ENCODE measurements at regions not wholly inside any gene's neighbourhood (a gene's known extent, or its start where the extent isn't known, plus 50 kb on each side); places are given as distances from the start of the nearest gene placed in this dataset.
A peak's percentile ranks its signal among the peaks of the same experiment; 100 is the strongest.

DNA sequence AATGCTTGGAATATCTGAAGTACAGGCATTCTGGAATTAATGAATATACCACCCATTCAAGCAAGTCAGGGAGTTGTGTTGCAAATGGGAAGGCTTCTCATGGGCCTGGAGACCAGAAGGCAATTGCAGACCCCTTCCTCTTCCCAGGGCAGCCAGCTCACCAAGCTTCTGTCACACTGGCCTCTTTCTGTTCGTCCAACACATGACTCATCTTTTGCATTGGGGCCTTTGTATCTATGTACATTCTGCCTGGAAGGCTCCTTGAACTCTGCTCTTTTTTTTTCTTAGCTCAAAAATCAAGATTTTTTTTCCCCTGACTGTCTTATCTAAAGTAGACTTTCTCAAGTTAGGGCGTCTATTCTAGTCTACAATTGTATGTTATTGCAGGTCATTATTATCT, 132.9 kb upstream of the MYLIP start:
- no peak for FAIRE-seq
- DNase-seq (ENCODE audit: insufficient read length, low spot score), result no peak

DNA sequence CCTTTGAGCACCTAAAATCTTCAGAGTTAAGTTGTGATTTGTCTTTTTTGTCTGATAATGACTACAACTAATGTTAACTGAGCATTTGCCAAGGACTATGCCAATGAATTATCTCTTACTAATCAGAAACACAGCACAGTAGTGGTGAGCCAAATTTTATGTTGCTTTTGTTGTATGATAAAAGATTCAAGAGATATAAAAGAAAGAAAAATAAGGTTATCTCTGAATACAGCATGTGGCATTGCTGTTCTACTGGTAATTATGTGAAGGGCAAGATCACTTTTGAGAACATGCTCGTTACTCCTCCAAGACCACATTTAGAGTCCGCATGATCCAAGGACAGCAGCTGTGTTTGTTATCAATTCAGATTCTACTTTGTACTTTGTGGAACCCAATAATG, 133.4 kb upstream of the MYLIP start:
- FAIRE-seq (no peak), DNase-seq (ENCODE audit: insufficient read length, low spot score) (no peak)

DNA sequence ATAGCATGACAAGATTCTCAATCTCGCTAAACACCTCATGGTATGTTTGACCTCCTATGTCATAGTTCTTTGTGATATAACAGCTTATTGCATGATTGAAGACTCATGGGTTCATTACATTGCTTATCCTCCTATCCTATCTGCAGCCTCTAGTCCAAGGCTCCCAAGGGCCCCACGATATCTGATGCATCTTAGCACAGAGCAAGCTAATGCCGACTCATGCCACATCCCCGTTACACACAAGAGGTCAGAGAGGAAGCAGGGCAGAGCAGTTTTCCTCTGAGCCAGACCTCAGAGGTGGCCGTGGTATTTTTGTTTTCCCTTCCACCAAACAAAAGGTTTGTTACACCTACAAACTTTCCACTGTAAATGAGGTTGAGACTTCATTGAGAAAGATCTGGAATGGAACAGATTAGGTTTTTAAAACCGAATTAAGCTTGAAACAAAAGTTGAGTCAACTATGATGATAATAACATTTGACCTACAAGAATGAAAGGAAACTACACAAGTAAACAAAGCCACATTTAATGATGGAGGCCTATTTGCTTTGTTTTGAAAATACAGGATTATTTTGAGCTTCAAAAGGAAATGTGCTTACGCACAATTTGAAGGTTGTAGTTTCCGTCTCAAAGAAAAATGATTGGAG, 133.9 kb upstream of the MYLIP start:
- FAIRE-seq (no peak), DNase-seq (ENCODE audit: insufficient read length, low spot score) (no peak)

DNA sequence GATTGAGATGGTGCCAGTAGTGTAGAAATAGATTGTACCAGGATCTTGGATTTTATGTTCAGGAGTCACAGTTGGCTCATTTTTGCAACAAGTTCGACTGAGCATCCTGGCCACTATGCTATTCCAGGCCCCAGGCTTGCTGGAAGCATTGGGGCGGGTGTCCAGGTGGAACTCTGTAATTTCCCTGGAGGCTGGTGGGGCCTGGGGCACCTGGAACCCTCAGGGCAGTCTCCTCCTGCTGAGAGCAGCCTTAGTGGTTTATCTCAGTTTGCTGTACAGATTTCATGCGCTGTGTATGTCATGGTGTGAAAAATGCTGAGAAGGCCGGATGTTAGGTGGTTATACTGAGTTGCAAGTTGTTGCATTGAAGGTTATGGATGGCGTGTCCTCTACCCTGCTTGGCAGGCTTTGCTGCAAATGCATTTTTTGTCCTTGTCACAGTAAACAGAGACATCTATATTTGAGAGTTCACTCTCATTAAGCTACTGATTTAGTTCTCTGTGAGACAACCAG, 135.1 kb upstream of the MYLIP start:
- DNase-seq (ENCODE audit: insufficient read length, low spot score), result no peak
- FAIRE-seq, result no peak

DNA sequence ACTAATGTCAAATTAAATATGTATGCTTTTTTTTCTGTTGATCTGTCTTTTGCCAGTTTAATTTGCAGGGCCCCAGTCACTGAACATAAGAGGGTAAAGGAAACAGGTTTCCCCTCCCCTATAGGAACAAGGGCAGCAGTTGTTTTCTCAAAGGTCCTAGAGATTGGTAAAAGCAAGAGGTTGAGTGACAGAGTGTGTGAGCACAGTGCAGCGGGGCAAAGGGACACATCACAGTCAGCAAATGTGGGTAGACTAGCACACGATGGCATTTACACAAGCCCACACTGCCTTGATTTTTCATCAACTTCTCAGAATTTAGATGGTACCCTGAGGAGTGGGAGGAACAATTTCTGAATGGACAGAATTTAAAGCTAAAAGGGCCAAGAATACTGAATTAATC, 138.7 kb upstream of the MYLIP start:
- no peak for DNase-seq (ENCODE audit: insufficient read length, low spot score)
- peak; percentile 8 for FAIRE-seq

DNA sequence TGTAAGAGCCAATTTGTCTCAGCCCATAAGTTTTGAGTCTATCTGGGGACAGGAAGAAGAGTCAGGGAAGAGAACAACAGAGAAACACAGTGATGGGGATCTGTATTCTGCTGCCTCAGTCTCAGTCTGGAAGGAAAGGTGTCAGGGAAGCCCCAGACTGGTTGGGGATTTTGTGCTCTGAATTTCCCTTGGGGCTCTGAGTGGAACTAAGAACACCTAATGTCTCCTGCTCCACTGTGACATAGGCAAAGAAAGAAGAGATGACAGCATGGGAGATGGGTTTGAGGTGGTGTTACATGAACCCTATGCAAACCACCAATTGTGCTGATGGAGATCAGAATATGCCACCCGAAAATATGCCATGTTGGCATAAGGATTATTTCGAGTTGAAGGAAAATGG, 139.5 kb upstream of the MYLIP start:
- FAIRE-seq (peak; percentile 72), DNase-seq (ENCODE audit: insufficient read length, low spot score) (no peak)

DNA sequence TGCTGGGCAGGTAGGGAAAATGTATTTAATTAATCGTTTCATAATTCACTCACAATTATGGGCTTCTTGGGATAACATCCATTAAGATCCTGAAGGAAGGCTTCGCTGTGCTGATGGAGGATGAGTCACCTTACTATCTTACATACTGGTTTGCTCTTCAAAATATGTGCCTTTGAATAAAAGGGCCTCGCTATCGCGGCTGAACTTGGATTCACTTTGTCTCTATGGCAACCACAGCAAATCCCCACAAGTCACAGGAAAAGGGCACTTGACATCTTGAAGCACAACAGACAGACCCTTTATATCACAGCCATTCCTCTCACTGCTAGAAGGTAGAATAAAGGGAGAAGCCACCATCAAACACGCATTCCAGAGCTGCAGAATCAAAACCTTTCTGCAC, 141.3 kb upstream of the MYLIP start:
- DNase-seq (ENCODE audit: insufficient read length, low spot score), result no peak
- no peak for FAIRE-seq

DNA sequence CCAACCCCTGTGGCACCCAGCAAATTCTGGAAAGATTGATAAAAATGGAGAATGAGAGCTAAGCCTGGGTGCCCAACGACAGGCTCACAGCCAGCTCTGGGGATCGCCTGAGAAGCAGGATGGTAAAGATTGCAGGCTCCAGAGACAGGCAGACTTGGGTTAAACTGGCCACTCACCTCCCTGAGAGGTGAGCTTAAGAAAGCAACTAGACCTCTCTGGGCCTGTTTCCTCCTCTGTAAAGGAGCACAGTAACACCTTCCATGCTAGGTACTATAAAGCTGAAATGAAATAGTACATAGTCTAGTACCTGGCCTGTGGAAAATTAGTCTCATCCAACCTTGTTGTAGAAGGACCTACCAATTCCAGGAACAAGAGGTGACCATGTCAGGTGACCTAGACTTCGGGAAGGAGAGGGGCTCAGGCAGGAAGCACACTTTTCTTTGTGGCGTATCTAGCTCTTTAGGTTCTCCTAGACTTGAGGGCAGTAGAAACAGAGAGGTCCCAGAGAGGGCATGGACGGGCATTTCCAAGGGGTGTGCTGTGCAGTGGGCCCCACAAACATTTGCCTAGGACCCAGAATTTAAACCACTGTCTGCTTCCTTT, 142.8 kb upstream of the MYLIP start:
- no peak for DNase-seq (ENCODE audit: insufficient read length, low spot score)
- FAIRE-seq, result no peak

DNA sequence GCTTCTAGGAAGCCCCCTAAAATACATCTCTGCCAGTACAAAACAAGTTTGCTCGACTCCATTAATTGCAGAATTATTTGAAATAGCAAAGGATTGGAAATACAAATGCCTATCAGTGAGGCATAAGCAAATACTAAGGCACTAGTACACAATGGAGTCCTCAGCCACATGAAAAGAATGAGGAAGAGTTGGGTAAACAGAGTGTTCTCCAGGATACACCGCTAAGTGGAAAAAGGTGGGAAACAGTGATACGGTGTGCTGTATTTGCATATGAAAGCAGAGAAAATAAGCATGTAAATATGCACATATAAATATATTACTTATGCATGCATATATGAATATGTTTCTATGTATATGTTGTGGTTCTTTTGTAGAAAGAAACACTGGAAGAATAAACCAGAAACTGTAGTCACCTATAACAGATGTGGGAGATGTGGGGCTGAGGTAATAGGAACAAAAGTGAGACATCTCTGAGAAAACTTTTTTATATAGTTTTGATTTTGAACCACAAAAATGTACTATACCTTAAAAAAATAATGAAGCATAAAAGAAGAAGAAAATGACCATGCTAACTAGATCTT, 143.4 kb upstream of the MYLIP start:
- FAIRE-seq, result no peak

DNA sequence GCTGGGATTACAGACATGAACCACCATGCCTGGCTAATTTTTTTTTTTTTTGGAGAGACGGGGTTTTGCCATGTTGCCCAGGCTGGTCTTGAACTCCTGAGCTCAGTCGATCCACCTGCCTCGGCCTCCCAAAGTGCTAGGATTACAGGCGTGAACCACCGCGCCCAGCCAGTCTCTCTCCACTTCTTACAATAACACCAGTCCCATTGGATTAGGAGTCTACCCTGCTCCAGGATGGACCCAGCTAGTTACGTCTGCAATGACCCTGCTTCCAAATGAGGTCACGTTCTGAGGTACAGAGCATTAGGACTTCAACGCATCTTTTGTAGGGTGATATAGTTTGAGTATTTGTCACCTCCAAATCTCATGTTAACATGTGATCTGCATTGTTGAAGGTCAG, 146.9 kb upstream of the MYLIP start:
- FAIRE-seq, result no peak

More for the DNA sequence above, 143.4 kb upstream of the MYLIP start:
- DNase-seq (ENCODE audit: insufficient read length, low spot score), result no peak

DNA sequence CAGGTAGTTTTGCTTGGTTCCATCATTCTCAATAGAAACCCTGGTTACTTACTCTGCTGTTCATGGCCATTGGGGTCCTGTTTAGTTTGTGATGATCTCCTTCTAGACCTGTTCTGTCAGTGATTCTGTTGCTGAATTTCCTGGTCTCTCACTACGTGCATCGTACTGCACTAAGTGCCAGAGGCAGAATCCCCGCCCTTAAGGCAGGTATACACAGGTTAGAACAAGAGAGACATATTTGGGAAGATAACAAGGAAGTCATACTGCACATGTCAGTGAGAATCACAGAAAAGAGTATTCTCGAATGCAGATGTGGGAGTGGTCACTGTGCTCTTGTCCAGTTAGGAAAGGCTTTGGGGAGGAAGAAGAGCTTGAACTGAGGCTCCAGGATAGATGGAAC, 148.1 kb upstream of the MYLIP start:
- FAIRE-seq (no peak), DNase-seq (ENCODE audit: insufficient read length, low spot score) (no peak)

More for the DNA sequence above, 146.9 kb upstream of the MYLIP start:
- no peak for DNase-seq (ENCODE audit: insufficient read length, low spot score)

DNA sequence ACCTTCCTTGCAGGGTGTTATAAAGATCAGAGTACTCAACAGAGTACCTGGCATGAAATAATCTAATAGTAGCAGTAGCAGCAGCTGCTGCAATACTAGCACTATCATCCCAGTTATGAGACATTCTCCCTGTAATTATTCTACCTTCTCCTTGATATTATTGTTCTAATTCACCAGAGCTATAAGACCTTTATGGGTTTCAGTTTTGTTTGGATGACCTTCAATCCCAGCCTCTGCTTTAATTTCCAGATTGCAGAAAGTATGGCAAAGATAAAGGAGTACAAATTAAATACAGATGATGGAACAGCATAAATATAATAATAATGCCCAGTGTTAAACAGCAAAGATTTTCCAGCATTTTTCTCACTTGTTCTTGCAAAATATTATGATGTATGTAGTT, 150.5 kb upstream of the MYLIP start:
- FAIRE-seq, result no peak
- DNase-seq (ENCODE audit: insufficient read length, low spot score), result no peak

DNA sequence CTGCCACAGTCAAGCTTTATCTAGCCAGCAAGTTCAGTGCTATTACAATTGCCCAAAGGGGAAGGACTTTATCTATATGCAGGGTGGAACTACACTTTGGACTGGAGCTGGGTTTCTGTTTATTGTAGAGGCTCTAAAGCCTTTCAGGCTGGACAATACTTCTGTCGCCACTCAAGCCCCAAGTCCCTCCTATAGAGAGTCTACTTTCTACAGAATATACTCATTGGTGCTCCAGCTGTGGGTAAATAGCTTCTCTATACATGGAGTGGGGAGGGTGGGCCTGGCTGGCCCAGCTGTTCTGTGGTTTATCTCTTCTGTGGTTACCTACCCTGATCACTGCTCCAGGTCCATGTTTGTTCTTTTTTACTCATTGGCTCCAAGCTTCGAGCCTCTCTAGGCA, 151.8 kb upstream of the MYLIP start:
- DNase-seq (ENCODE audit: insufficient read length, low spot score), result no peak
- no peak for FAIRE-seq

DNA sequence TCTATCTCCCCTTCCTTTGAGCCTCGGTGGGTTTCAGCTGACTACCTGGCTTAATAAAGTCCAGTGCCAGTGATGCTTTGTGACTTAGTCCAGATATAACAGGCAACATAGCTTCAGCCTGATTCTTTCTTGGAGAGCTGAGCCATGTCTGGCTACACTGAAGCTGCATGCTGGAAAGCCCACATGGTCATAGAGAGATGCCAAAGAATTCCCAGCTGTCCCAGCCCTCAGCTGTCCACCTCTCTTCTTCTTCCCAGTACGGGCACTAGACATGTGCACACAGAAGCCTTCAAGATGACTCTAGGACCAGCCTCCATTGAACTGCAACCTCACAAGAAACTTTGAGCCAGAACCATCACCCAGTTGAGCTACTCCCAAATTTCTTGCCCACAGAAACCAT, 154.1 kb upstream of the MYLIP start:
- FAIRE-seq (no peak), DNase-seq (ENCODE audit: insufficient read length, low spot score) (no peak)

DNA sequence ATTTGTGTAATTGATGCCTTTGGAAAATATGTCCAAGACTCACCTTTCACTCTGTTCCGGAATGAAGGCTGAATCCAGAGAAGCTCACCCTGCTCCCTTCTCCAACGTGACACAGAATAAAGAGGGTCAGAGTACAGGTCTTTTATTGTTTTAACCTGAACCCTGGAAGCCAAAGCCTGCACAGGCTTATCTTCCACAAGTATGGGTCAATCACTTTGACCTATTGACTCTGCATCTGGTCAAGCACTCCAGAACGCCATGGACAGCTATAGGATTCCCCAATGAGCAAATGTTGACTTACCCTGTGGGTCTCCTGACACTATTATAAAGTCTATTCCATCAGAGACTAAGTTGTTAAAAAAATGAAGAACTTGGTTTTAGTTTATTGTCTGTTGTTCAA, 158.4 kb upstream of the MYLIP start:
- DNase-seq (ENCODE audit: insufficient read length, low spot score) (no peak), FAIRE-seq (no peak)

DNA sequence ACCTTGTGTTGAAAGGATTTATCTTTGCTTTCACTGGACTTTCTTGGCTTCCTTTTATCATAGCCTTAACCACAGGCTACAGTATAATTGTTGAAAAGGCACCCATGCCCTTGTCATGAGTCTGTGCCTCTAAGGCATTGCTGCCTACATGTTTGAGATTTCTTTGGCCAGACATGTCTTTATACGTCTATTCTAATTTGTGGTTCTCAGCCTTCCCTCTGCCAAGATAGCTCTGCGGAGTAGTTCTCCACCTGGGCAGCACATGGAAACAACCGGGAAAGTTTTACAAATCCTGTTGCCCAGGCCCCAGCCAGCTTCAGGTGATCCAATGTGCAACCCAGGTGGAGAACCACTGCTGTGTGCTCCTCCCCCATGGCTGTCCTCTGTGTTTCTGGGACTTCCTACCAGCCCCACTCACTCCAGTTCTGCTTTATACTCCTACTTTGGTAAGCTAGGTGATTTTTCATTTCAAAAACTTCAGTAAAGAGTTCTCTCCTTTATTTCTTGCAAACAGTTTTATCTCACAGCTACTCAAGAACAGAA, 159.6 kb upstream of the MYLIP start:
- no peak for FAIRE-seq
- DNase-seq (ENCODE audit: insufficient read length, low spot score), result no peak

DNA sequence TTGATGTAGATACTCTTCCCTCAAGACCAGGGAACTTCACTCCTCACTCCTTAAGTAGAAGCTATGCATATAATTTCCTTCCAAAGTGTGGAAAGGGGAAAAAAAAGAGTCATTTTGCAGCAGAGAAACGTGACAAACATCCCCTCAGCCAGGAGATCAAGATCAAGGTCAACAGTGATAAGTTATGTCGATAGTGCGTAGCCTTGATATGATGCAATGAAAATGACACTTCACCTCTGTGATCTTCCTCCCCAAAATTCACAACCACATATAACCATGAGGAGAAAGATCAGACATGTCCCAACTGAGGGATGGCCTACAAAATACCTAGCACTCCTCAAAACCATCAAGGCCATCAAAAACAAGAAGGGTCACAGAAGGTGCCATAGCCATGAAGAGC, 160.4 kb upstream of the MYLIP start:
- FAIRE-seq, result no peak

DNA sequence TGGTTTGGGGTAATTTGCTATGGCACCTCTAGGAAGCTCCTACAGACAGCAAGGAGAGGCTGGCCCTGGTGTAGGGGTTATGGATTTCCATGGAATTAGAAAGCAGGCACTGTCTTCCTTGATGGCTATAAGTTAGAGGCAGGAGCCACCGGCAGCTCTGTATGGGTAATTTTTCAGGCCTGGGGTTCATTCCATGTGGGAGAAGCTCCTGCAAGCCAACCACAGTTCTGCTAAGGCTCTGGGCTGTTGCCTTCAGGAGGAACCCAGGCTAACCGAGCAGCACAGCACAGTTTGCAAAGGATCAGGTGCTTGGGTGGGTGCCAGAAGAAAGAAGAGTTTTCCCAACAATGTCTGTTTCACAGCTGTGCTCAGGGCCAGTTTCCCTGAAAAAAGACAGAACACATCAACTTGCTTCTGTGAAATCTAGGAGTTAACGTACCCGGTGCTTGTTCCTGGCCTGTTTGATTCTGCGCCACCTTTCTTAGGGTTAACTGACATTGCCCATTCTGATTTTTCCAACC, 162.8 kb upstream of the MYLIP start:
- DNase-seq (ENCODE audit: insufficient read length, low spot score), result no peak
- FAIRE-seq, result no peak

More for the DNA sequence above, 160.4 kb upstream of the MYLIP start:
- DNase-seq (ENCODE audit: insufficient read length, low spot score), result no peak

DNA sequence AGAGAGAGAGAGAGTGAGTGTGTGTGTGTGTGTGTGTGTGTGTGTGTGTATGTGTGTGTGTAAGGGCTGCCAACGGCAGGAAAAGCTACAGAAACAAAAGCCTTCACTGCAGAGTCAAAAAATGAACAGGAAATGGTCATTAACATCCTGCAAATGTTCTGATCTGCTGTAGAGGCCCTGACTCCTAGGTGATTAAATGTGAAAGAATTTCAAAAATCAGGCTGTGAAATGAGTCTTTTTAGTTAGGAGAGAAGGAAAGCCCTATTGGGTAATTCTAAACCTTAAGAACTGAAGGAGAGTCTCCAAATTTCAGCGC, 166.5 kb upstream of the MYLIP start:
- FAIRE-seq (peak; percentile 47), DNase-seq (ENCODE audit: insufficient read length, low spot score) (no peak)

DNA sequence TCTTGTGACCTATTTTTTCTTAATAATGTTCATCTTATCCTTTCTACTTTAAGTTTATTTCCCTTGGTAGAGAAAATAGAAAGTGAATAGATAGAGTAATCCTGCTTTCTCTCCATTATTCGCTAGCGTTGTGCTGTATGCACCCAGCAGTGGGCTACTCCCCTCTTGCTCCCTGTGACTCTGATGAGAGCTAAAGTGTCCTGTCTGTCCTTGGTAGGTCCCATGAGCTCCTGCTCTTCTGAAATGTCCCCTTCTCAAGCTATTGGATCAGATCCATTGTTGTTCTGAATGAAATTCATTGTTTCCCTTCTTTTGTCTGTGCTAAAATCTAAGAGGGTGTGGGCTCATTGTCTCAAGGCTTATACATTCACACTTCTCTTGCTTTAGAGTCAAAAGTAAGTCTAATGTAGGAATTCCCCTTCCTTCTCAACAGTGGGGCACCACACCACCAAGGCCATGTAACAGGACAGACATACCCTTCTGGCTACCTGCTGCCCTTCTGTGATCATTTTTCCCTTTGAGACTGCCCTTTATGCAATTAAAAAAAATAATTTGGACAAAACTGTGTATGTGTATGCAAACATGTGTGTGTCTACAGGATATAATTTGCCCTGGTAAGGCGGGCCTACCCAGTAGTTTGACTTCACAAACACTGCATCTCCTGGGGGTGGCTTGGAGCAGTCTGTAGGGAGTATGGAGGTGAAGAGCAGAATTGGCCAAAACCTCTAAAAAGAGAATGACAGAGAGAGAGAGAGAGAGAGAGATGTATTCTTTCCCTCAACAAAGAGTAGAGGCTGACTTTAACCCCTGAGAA, 167.0 kb upstream of the MYLIP start:
- FAIRE-seq (no peak), DNase-seq (ENCODE audit: insufficient read length, low spot score) (no peak)
